Esophagus muscularis mucosa (tissue), 4 donors: ENCODE measurements at regions not wholly inside any gene's neighbourhood (a gene's known extent, or its start where the extent isn't known, plus 50 kb on each side); places are given as distances from the start of the nearest gene placed in this dataset.

Experiments used
- DNase-seq: peaks from one replicate; pipeline ENCODE4 v3.0.0-alpha.2; 2017; ENCODE audit errors: extremely low spot score
- H3K27ac ChIP-seq, 4 donors: fragments of 200-600 bp; sonication (generic); replicated peaks in 1 of 4; 1 replicate in 3 of 4; 2 replicates in 1 of 4; pipeline ENCODE4 v1.5.1; 2016 to 2019; ENCODE audit warnings: mild to moderate bottlenecking in 1 of 4
- H3K27me3 ChIP-seq, 4 donors: fragments of 200-600 bp; sonication (generic); one replicate each; pipeline versions ENCODE4 v1.5.1 to v1.6.0; 2016 to 2019
- H3K36me3 ChIP-seq, 4 donors: fragments of 200-600 bp; sonication (generic); one replicate each; pipeline ENCODE4 v1.5.1; 2016 to 2019
- H3K4me1 ChIP-seq, 4 donors: fragments of 200-600 bp; sonication (generic); one replicate each; pipeline ENCODE4 v1.5.1; 2016 to 2019
- H3K4me3 ChIP-seq, 4 donors: fragments of 200-600 bp; sonication (generic); 1 replicate in 2 of 4; 2 replicates in 2 of 4; pipeline ENCODE4 v1.5.1; 2016 to 2019; ENCODE audit warnings: mild to moderate bottlenecking in 4 of 4, moderate library complexity in 1 of 4
- H3K9me3 ChIP-seq, 4 donors: fragments of 200-600 bp; sonication (generic); 1 replicate in 3 of 4; 2 replicates in 1 of 4; pipeline ENCODE4 v1.5.1; 2016 to 2019
- CTCF ChIP-seq, 3 experiments: fragments of 200-600 bp in 2 of 3; fragments of 450-650 bp in 1 of 3; sonication (generic) in 2 of 3; IDR thresholded peaks; one replicate each; pipeline ENCODE4 v1.5.1; 2017 to 2019; ENCODE audit warnings: antibody characterized with exemption in 3 of 3, mild to moderate bottlenecking in 2 of 3, moderate library complexity in 1 of 3
- EP300 ChIP-seq: sonication (generic); formaldehyde crosslinking; IDR thresholded peaks from one replicate; pipeline ENCODE4 v1.6.1; 2017; ENCODE audit warnings: antibody characterized with exemption
- POLR2A ChIP-seq: fragments of 450-650 bp; IDR thresholded peaks from one replicate; pipeline ENCODE4 v1.6.1; 2017; ENCODE audit warnings: antibody characterized with exemption, moderate library complexity, mild to moderate bottlenecking, low read depth
- POLR2AphosphoS5 ChIP-seq, 2 donors: sonication (generic); formaldehyde crosslinking; IDR thresholded peaks; one replicate each; pipeline ENCODE4 v1.6.1; 2017; ENCODE audit warnings: antibody characterized with exemption in 2 of 2
- whole genome bisulfite sequencing: methylation state at CpG from one replicate; pipeline ENCODE4 v1.1.5; 2018; 5-methylcytosine and 5-hydroxymethylcytosine counted together
- intact Hi-C: fragments of 100-400 bp; cut with DNase I; formaldehyde crosslinking; loops from one replicate; pipeline ENCODE4 v1.15.1; 2023

DNA sequence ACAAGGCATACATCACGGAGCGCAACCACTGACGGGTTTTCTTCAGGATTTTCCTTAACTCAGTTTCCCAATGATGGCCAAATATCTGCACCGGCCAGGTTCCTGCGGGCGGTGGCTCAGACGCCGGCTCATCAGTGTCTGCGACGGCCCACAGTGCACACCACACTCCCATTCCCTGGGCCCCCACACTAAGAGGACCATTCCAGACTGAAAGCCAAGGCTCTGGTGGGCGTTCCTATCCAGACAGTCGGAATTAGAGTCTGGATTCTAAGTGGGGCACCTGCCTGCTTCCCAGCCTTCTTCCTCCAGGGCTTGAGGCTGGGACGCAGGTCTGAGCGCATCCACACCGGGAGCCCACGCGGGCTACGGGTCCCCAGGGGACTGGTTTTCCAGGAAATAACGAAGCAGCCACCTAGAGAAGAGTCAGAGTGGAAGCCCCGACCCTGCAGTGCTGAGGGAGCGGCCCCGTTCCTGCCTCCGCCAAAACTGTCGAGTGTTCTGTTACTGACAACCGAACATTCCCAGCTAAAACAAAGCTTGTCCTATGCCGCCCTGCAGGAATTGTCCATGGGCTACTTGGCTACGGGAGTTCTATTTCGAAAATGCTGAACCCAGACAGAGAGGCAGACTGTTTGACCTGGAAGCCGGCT, 75.3 kb downstream of the TMEM18 start:
- intact Hi-C loops, result no loop called here
- H3K27ac ChIP-seq, result no peak overlapping the region
- no peaks in the 10 kb centered on the region for H3K9me3 ChIP-seq
- no peak overlapping the region for H3K4me3 ChIP-seq
- H3K4me1 ChIP-seq, result no peaks in the 10 kb centered on the region
- TF ChIP-seq POLR2A (no peak), CTCF (IDR thresholded peaks at IDR 0.05) (no peak), EP300 (no peak), POLR2AphosphoS5 (IDR thresholded peaks at IDR 0.05) (no peak)
- DNase-seq, result no peak
- H3K36me3 ChIP-seq, result no peaks in the 10 kb centered on the region
- peaks cover 0 to 24% (median 0%) of the 10 kb centered on the region in 4 donors for H3K27me3 ChIP-seq
- 90% methylated on average over 26 of the region's 29 CpGs for WGBS

GRCh38 chr2:601387-601698, 75.9 kb downstream of the TMEM18 start:
- Histone ChIP-seq H3K4me3 (no peak overlapping the region), H3K27me3 (peaks cover 0 to 20% (median 0%) of the 10 kb centered on the region in 4 donors), H3K4me1 (no peaks in the 10 kb centered on the region), H3K36me3 (no peaks in the 10 kb centered on the region), H3K9me3 (no peaks in the 10 kb centered on the region), H3K27ac (no peak overlapping the region)
- no peak for DNase-seq
- TF ChIP-seq CTCF (IDR thresholded peaks at IDR 0.05), result no peak
- TF ChIP-seq EP300, result no peak
- no peak for TF ChIP-seq POLR2AphosphoS5 (IDR thresholded peaks at IDR 0.05)
- TF ChIP-seq POLR2A, result no peak
- WGBS, result 77% methylated on average over 10 of the region's 10 CpGs
- intact Hi-C loops, result no loop called here

DNA sequence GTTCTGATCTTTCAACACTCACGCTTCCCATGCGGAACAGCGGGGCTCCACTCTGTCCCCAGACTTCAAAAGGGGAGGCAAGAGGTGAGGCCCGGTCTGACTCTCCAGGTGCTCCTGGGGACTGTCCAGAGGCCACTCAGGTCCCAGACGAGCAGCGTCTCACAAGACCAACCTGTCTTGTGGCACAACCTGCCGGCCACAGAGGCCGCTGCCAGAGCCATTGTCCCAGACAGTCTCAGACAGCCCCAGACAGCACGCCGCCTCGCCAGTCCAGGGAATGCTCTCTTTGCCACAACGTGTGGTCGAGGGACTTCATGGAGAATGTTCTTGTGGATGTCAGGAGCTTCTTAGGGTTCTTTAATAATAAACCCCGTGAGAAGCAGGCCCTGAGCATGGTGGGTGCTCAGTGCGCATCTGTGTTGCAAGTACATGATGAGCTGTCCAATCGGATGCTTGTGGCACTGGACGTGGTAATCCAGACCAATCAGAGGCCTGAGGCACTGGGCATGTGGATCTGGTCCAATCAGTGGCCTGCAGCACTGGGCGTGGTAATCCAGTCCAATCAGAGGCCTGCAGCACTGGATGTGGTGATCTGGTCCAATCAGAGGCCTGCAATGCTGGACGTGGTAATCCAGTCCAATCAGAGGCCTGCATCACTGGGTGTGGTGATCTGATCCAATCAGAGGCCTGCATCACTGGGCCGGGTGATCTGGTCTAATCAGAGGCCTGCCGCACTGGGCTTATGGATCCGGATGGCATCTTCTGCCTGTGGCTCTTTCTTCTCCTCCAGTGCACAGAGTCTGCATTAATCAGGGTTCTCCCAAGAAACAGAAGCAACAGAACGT, 76.4 kb downstream of the TMEM18 start:
- no peak for DNase-seq
- Histone ChIP-seq H3K9me3 (no peaks in the 10 kb centered on the region), H3K27me3 (peaks cover 0 to 16% (median 0%) of the 10 kb centered on the region in 4 donors), H3K27ac (no peak overlapping the region), H3K36me3 (no peaks in the 10 kb centered on the region), H3K4me1 (no peaks in the 10 kb centered on the region), H3K4me3 (no peak overlapping the region)
- TF ChIP-seq POLR2AphosphoS5 (IDR thresholded peaks at IDR 0.05) (no peak), CTCF (IDR thresholded peaks at IDR 0.05) (no peak), POLR2A (no peak), EP300 (no peak)
- intact Hi-C loops, result no loop called here
- WGBS, result 96% methylated on average over 16 of the region's 23 CpGs

- no peak for DNase-seq
- Histone ChIP-seq H3K36me3 (no peaks in the 10 kb centered on the region), H3K27me3 (peaks cover 0 to 11% (median 0%) of the 10 kb centered on the region in 4 donors), H3K4me1 (no peaks in the 10 kb centered on the region), H3K27ac (no peak overlapping the region), H3K4me3 (no peak overlapping the region), H3K9me3 (no peaks in the 10 kb centered on the region)
- 82% methylated on average over 6 of the region's 8 CpGs for WGBS
- no peak for TF ChIP-seq POLR2AphosphoS5 (IDR thresholded peaks at IDR 0.05)
- TF ChIP-seq POLR2A, result no peak
- no peak for TF ChIP-seq CTCF (IDR thresholded peaks at IDR 0.05)
- no peak for TF ChIP-seq EP300
- intact Hi-C loops, result no loop called here
Observed at GRCh38 chr2:599601-600000, 77.6 kb downstream of the TMEM18 start.
